HG03196 (cell line): ENCODE measurements at regions not wholly inside any gene's neighbourhood (a gene's known extent, or its start where the extent isn't known, plus 50 kb on each side); places are given as distances from the start of the nearest gene placed in this dataset.
"Not testable (repeated sequence)": the region's sequence is repeated elsewhere in the genome, so short reads cannot be mapped to it uniquely, and the experiment has no call there.

Experiments used
- ATAC-seq: cut with Tn5 transposase; IDR thresholded peaks from one replicate; pipeline ENCODE4 v1.9.1; 2021; ENCODE audit not compliant: unreplicated experiment

DNA sequence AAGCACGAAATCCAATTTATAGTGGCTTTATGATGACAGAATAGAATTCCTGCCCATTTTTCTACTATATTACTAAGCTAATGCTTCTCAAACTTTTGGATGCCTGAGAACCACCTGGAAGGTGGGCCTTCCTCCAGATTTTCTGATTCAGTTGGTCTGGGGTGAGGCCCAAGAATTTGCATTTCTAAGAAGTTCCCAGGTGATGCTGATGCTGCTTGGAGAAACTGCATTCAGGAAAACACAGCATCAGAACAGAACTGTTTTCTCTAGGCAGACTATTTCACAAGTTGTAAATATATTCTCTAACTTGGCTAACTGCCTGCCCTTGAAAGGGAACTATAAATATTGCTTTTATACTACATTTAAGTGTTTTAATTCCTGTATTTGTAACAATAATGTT lies 644.9 kb upstream of the DPPA4 start:
- ATAC-seq = no peak

- ATAC-seq = no peak
These were observed 647.6 kb upstream of the DPPA4 start for GRCh38 chr3:109984976-109985375.

DNA sequence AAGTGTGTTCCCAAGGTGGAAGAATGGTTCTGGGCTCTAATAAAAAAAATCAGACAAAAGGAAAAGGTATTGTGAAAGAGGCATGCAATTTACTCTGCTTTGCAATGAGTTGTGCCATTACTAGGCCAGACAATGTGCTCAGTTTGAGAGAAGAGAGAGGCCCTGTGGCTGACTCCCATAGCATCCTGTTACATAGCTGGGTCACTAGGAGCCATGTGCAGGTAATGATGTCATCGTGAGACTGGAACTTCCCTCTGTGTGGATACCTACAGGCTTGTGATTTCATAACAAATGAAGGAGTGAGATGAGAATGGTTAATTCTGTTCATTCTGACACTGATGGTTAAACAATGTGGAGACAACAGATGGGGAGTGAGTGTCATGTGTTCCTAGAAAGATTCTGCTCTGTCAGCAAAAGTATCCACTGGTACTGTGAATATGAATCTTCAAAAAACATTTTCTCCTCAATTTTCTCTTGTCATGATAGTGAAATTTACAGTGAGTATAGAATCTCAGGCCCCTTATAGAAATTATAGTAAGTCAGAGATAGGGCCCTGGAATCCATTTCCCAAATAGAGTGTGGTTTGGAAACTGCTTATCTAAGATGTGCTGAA lies 648.7 kb upstream of the DPPA4 start:
- ATAC-seq = no peak

DNA sequence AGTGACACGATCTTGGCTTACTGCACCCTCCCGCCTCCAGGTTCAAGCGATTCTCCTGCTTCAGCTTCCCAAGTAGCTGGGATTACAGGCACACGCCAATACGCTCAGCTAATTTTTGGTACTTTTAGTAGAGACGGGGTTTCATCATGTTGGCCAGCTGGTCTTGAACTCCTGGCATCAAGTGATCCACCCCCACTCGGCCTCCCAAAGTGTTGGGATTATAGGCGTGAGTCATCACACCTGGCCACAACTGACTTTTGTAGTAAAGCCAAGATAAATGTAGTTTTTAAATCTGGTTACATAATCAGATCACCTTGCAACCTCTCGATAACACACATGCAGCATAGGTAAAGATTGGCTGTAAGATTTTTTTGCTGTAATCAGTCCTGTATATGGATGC lies 657.5 kb upstream of the DPPA4 start:
- no peak for ATAC-seq

DNA sequence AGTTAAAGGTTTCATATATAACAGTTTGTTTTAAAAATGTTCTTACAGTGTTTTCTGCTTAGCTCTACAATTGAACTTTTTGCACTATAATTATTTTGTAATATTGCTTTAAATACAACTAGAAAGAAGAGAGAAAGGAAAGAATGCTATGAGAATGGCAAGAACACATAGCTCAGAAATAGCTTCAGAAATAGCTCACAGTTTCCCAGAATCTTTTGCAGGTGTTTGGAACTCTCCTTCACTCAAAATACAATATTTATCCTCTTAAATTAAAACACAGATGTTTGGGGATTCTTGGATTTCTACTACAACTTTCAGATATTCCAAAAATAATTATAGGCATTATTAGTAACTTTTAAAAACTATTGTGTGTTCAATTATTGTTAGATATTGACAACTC lies 658.0 kb upstream of the DPPA4 start:
- no peak for ATAC-seq

GRCh38 chr3:110001905-110002304 lies 664.6 kb upstream of the DPPA4 start:
- not testable (repeated sequence) for ATAC-seq

DNA sequence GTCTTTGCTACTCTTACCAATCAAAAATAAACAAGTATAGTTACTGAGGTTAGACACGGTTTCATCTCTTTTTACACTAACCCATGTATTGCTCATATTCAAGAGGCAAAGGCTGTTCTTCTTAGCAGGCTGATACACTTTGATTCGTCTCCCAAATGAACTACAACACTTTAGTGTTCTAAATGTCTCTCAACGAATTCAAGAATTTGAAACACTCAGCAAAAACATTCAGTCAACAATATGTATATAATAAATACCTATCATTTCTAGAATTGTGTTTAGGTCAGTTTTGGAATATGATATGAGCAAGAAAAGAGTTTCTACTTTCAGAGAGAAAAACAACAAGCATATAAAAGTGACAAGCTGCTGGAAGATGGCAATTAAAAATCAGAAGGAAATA lies 669.6 kb upstream of the DPPA4 start:
- no peak for ATAC-seq

DNA sequence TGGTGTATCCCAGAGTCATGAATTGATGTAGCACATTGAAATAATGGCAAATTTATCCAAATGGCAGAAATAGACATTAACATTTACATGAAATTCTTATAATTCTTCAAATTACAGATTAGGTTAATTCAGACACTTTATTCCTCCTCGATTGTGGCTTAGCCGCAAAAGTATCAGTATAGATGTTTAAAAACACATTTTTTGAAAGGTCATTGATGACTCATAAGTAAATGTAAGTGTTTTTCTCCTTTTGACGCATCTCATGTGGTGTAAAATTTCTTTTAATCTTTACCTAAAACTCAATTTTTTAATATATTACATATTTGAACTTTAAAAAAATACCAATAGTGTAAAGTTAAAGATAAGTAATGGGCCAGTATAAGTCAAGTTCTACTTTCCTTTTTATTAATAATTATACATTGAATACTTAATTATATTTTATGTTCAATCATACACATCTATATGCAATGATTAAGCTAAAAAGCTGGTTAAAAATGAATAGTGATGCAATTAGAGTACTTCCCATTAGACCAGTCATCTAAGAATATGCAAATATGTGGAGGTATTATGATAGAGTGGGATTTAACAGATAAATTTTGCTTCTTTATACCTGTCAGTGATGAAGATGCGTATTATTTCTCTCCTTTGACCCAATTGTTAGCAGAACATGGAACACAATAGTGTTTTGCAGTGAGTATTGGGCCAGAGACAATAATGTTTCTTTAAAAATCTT lies 678.1 kb upstream of the DPPA4 start:
- ATAC-seq = no peak

DNA sequence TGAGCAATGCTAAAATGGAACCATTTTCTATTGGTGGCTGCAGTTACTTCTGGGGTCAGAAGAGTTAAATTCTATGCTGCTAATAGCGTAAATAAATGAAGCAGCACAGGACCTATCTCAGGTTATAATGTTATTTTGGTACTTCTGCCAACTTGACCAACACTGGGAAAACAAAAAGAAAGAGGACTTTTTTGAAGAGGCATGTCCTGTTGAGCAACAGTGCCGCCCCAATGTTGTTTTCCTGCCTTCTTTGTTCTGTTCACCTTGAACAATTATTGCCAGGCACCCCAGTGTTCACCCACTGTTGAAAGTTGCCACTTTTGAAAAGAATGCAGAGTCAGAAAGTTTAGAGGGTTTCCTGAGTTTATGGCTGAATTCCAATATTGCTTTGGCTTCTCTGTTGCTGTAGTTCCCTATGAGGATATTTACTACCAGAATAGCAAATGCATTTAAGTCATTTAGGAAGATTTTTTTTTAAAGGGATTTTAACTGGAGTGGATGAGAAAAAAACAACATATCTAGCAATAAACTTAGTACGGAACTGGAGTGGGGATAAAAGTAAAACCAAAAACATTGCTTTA lies 679.0 kb upstream of the DPPA4 start:
- ATAC-seq = no peak

- no peak for ATAC-seq
These were observed 680.0 kb upstream of the DPPA4 start for GRCh38 chr3:110017304-110017703.

DNA sequence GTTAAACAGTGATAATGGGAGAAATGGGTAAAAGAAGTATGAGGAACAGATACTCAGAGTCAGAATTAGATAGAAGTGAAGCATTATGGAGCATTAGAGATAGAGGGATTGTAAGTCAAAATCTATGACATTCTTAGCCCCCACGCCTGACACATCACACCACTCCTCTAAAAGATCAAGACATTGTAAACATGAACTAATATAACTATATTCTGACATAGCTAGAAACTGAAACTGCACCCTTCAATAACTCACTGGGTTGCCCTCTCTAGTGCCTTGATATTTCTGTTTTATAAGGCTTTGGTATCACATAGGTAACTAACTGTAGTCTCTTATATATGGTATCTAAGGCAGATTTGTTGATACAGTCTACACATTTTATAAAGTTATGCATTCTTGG lies 684.3 kb upstream of the DPPA4 start:
- ATAC-seq = no peak

GRCh38 chr3:110023022-110023421 lies 685.7 kb upstream of the DPPA4 start:
- ATAC-seq = not testable (repeated sequence)

DNA sequence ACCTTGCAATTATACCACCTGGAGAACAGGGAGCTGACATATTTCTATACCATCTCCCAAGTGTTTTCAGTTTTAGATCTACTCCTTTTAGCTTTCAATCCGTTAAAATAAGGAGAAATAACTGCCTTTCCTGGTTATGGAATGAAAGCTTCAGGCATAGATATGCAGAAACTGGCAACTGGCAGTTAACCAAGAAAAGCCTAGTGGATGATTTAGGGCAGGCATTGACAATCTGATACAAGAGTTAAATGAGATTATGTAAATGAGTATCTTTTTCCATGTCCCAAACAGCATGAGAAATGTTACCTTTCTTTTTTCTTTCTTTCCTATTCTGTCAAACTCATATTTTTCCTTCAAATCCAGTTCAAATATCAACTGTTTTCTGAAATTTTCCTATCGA lies 689.1 kb upstream of the DPPA4 start:
- no peak for ATAC-seq

- no peak for ATAC-seq
These were observed 690.2 kb upstream of the DPPA4 start for GRCh38 chr3:110027446-110028080.

DNA sequence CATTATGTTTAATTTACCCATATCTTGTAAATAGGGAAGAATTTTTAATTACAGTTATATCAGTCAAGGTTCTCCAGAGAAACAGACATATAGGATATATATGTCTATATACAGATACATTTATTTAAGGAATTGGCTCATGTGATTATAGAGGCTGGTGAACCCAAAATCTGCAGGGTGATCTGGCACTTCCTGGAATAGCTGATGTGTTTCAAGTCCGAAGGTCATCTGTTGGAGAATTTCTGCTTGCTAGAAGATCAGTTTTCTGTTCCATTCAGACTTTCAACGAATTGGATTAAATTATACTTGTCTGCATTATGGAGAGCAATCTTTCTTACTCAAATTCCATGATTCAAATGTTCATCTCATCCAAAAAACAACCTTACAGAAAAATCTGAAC lies 694.6 kb upstream of the DPPA4 start:
- no peak for ATAC-seq

DNA sequence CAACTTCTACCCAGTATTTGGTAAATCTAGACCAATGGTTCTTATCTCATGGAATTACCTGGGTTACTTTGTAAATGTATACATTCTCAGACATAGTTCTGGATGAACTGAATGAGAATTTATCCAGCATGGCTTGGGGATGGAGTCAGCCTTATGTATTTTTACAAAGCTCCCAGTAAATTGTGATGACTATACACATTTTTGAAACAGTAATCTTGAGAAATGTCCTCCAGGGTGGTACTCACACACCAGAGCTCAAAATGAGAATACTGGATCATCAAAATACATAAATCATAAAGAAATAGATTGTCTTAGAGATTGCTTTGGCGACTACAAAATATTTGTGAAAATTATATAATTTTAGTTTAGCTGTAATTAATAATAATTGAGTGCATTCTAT lies 722.1 kb upstream of the DPPA4 start:
- no peak for ATAC-seq

- ATAC-seq = no peak
These were observed 725.4 kb upstream of the DPPA4 start for GRCh38 chr3:110062716-110063115.

- ATAC-seq = no peak
These were observed 725.8 kb upstream of the DPPA4 start for GRCh38 chr3:110063178-110063577.

DNA sequence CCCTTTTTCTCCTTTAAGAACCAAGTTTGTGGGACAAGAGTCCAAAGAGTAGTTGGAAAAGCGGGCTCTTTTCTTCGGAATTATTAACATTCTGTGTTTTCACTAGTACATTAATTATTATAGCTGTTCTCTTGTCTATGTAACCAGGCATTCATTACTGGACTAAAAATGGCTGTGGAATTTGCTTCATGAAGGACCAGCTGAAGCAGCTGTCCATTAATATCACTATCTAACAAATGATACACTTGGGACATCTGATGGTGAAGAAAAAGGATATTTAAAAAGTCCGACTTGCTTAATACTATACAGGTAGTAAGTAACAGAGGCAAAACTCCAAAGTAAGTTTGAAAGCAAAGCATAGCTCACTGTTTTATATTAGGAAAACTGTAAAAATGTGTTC lies 728.9 kb upstream of the DPPA4 start:
- no peak for ATAC-seq

- ATAC-seq = no peak
These were observed 730.2 kb upstream of the DPPA4 start for GRCh38 chr3:110067527-110067926.

DNA sequence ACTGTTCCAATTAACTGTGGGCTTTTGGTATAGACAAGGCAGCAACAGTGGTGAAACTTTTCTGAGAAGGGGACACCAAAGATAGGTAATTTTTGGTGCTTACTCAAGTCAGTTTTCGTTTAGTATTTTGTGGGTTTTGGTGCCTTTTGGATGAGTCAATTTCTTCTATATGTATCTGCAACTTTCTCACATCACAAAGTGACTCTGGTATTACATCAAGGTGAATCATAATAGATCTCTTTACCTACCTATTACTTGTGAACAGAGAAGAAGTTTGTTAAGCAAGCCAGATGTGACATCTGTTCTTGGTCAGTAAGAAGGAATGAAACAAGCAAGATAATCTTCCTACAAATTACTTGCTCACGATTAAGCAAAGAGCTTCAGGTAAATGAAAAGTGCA lies 732.4 kb upstream of the DPPA4 start:
- ATAC-seq = no peak
